ENCODE measurements at regions not wholly inside any gene's neighbourhood (a gene's known extent, or its start where the extent isn't known, plus 50 kb on each side); places are given as distances from the start of the nearest gene placed in this dataset.

GRCh38 chr18:51588616-51589015 is 391.1 kb upstream of the MEX3C start:
- TF ChIP-seq, protein P1, sequence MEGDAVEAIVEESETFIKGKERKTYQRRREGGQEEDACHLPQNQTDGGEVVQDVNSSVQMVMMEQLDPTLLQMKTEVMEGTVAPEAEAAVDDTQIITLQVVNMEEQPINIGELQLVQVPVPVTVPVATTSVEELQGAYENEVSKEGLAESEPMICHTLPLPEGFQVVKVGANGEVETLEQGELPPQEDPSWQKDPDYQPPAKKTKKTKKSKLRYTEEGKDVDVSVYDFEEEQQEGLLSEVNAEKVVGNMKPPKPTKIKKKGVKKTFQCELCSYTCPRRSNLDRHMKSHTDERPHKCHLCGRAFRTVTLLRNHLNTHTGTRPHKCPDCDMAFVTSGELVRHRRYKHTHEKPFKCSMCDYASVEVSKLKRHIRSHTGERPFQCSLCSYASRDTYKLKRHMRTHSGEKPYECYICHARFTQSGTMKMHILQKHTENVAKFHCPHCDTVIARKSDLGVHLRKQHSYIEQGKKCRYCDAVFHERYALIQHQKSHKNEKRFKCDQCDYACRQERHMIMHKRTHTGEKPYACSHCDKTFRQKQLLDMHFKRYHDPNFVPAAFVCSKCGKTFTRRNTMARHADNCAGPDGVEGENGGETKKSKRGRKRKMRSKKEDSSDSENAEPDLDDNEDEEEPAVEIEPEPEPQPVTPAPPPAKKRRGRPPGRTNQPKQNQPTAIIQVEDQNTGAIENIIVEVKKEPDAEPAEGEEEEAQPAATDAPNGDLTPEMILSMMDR (IDR thresholded peaks at IDR 0.05; ENCODE audit: low read depth, low read length, poor library complexity, severe bottlenecking) = no peak
- no peak for TF ChIP-seq EZH2phosphoT487 (IDR thresholded peaks at IDR 0.05; ENCODE audit: borderline replicate concordance, low read length)

Data from DOHH2 (cell line).